ENCODE measurements at regions not wholly inside any gene's neighbourhood (a gene's known extent, or its start where the extent isn't known, plus 50 kb on each side); places are given as distances from the start of the nearest gene placed in this dataset.

DNA sequence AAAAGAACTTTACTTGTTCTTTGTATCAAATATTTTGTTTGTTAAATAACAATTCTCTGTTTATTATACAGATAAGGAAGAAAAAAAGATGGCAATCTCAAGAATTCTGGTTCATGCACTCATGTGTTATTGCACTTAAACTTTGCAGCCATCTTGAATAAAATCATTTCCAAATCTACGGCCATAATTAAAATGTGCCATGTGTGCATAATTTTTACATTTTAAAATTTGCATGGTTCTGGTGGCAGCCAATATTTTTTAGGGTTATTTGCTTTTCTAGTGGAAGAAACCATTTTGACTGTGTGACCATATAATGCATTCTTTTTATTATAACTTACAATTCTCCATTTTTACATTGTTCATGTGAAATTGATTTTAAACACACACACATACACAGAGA is 1518.1 kb upstream of the ZEB2 start:
- DNase-seq (ENCODE audit: low read depth in 3 of 3), result no peak

DNA sequence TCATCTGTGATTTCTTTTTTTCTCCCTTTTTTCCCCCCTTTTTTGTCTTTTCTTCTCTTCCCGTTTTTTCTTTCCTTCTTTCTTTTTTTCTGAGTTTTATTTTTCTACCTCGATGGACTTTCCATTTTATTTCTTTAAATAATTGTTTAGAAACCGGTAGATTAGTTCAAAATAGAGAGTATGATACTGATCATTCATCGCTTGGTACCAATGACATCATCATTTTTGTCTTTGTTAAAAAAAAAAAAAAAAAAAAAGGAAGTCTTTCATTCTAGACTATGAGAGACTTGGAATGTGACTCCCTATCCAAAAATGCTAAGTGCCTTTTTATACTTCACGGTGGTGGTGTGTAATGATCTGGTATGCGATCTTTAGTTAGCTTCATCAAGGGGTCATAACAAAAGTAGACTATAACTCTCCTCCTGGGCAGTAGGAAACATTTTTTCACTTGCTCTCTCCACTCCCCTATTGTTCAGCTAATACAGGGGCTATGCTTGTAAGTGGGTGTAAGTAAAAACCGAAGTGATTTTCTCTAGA is 1517.5 kb upstream of the ZEB2 start:
- DNase-seq (ENCODE audit: low read depth in 3 of 3), result no peak

DNA sequence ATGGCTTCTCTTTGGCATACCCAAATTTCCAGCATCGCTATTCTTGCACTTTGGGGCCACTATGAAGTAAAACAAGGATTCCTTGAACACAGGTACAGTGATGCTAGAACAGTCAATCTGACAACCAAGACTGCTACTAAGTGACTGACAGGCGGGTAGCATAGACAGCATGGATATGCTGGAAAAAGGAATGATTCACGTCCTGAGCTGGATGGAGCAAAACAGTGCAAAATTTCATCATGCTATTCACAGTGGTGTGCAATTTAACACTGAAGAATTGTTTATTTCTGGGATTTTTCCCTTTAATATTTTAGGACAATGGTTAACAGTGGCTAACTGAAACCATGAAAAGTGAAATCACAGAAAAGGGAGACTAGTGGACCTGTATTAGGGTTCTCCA is 1511.2 kb upstream of the ZEB2 start:
- DNase-seq (ENCODE audit: low read depth in 3 of 3), result no peak

DNA sequence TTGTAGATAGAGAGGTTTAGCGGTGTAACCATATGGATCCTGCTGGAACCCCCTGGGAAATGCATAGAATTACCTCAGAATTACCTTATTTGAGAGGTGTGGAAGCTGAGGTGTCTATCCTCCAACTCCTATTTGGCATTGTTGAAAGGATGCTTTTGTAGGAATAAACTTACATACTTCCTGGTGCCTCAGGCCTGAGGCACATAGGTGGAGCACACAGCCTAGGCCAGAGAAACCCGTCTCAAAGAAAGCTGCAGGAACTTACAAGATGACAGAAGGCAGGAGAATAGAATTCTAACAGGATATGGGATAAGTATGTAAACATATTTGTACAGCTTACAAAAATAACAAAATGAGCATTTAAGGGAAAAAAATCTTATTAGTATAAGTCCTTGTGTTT is 1507.2 kb upstream of the ZEB2 start:
- no peak for DNase-seq (ENCODE audit: low read depth in 3 of 3)

DNA sequence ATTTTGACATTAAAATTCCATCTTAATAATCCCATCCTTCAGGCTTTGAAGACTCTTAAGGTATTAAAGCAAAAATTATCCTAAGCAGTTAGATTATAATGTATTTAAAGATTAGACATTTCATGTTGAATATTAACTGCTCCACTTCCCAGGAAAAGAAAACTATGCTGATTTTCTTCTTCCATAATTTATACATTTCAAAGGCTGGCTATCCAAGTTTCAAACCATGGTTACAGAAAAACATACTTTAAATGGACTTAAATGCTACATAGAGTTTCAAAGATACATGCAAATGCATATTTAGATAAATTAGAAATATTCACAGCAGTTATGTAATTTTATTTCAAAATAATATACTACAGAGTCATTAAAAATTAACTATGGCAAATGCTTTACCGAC is 1505.6 kb upstream of the ZEB2 start:
- no peak for DNase-seq (ENCODE audit: low read depth in 3 of 3)

DNA sequence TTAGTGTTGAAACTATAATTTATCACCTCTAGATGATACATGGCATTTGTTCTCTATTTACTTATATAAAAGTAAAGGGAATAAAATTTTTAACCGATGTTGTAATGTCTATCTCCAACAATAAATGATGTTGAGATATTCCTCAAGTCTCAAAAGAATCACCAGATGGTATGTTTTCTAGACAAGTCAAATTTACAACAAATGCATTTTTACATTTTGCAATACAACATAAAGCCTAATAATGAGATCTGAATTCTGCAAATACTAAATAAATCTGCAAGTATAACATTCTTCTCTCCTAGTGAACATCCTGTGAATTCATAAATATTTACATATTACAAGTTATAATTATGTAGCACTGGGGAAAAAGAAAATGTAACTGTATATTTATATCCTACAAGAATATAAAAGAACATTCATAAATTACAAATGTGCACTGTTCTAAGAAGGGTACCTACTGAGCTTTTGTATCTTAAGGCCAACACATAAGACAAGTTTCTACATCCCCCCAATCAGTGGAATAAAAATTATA is 1504.4 kb upstream of the ZEB2 start:
- no peak for DNase-seq (ENCODE audit: low read depth in 3 of 3)

DNA sequence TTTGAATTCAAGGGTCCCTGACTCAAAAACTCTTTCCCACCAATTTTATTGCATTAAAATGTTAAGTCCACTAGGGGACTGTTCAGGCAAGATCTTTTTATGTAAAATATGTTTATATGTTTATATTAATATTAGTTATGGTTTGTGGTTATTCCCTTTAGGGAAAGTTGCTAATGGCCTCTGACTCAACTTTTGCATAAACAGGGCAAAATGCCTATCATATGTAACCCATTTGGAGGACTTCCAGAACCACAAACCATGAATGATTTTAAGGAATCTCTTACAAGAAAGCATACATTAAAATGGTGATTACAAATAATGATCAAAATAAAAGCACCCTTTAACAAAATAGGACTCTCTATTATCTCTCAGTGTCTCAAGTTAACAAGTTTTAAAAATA is 1484.5 kb upstream of the ZEB2 start:
- no peak for DNase-seq (ENCODE audit: low read depth in 3 of 3)

DNA sequence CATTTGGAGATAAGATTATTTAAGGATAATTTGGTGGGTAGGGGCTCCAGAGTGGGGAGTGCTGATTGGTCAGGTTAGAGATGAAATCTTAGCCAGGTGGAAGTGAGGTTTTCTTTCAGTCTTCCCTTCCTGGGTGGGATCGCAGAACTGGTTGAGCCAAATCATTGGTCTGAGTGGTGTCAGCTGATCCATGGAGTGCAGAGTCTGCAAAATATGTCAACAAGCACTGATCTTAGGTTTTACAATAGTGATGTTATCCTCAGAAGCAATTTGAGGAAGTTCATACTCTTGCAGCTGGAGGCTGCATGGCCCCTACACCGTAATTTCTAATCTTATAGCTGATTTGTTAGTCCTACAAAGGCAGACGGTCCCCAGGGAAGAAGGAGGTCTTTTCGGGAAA is 1483.4 kb upstream of the ZEB2 start:
- no peak for DNase-seq (ENCODE audit: low read depth in 3 of 3)

DNA sequence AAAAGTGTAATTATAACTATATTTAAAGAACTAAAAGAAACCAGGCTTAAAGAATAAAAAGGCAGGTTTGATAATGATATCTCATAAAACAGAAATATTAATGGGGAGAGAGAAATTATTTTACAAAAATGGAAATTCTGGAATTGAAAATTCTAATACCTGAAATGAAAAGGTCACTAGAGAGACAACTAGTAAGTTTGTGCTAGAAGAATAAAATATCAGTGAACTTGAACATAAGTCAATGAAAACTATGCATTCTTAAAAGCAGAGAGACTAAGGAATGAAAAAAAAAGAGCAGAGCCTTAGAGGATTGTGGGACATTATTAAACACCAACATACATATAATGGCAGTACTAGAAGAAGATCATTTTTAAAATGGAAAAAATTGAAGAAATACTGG is 1475.0 kb upstream of the ZEB2 start:
- DNase-seq (ENCODE audit: low read depth in 3 of 3), result no peak

DNA sequence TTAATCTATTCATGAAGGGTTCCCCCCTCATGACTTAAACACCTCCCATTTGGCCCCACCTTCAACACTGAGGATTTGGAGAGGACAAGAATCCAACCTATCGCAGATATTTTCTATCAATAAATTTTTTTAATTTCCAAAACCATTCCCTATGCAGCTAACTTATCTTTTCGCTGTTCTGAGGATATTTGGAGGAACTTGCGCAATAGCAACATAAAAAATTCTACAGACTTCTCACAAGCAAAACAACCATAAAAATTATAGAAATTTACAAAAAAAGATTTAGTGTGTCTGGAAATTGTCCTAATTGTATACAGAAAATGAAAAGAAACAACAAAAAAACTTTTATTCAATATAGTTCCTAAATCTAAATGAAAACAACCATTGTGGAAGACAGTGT is 1472.7 kb upstream of the ZEB2 start:
- no peak for DNase-seq (ENCODE audit: low read depth in 3 of 3)

DNA sequence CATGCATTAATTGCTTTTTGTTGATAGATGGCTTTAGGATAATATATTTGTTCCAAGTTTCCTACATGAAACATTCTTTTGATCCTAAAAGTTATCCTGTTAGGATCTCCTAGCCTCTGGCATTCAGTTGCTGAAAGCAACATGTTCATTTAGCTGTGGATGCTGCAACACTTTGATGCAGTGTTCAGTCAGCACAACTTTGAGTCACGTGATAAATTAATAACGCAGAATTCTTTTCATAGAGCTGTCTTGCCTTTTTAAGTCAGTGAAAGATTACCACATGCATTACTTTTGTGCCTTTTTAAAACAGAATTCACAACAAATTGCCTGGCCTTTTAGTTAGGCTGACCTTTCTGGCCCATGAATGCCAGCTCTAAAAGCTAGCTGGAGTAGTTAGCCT is 1467.9 kb upstream of the ZEB2 start:
- no peak for DNase-seq (ENCODE audit: low read depth in 3 of 3)

DNA sequence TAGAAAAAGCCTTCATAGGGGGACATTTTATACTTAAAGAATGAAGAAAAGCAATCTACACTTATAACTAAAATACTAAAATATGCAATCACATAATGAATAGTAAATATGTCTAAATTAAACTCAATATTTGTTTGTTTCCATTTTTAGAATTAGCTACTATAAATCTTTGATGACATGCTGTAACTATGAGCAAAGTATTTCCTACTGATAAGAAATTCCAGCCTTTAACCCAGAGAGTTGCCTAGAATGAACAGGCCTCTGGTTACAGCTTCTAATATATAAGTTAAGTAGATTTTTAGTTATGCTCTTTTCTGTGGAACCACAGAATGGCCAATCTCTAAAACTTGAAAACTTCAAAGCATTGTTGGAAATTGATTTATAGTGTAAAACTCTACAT is 1465.6 kb upstream of the ZEB2 start:
- no peak for DNase-seq (ENCODE audit: low read depth in 3 of 3)

DNA sequence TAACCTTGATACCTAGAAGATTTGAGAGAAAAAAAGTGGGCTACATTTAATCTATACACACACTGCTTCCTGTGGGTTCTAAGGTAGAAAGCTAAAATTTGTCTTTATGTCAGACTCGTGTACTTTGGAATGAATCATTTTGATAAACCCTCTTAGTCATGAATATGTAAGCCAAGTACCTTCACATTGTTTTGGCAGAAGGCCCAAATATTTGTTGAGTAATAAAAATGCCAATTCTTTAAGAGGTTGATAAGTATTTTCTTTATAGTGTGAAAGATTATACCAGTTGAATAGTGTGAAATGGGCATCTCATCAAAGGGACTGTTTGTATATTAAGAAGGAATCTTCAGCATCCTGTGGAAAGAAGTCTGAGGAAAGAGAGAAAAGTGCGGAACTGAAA is 1464.7 kb upstream of the ZEB2 start:
- DNase-seq (ENCODE audit: low read depth in 3 of 3), result no peak

DNA sequence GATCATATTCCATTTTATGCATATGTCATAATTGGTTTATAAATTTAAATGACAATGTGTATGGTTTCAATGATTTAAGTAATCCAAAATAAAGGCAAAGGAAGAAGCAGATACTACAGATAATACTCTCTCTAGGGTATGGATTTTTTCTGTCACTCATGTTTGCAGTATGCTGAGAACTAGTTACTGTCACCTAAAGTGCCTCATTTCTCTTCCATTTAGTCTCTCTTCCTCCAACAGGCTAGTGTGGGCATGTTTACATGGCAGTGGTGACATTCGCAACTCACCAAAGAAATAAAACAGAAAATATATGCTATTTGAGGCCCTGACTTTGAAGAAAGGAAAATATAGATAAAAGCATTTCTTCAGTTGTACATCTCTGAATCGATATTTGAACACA is 1460.4 kb upstream of the ZEB2 start:
- no peak for DNase-seq (ENCODE audit: low read depth in 3 of 3)

DNA sequence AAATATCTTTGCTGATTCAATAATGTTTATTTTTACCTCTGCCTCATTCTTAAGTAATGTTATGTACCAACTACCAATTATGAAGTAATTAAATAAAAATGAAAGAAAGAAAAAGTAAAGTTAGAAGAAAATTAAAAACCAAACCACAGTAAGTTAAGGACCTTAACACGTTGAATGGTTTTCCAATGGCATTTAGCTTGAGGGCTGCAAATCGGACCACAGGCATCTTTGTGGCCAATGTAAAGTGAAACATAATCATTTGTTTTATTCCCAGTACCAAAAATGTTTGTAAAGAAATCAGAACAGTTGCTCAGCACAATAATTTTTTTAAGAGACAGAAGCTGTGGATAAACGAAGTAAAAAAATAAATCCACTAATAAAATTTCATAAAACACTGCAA is 1455.5 kb upstream of the ZEB2 start:
- DNase-seq (ENCODE audit: low read depth in 3 of 3), result no peak

DNA sequence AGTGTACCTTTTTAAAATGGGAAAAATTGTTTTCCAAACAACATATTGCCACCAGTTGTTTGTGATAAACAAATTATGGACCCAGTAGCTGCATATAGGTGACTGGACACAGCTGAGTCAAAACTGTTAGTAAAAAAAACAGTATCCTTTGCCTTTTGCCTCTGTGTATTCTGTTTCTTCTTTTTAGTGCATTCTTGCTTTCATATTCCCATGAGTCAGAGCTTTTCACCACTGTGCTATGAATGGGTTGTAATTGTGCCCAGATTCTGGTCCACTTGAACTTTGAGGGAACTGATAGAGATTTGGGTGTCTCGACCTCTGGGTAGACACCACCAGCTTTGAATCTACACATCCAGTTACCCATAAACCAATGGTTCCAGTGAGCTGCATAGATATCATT is 1441.9 kb upstream of the ZEB2 start:
- no peak for DNase-seq (ENCODE audit: low read depth in 3 of 3)

DNA sequence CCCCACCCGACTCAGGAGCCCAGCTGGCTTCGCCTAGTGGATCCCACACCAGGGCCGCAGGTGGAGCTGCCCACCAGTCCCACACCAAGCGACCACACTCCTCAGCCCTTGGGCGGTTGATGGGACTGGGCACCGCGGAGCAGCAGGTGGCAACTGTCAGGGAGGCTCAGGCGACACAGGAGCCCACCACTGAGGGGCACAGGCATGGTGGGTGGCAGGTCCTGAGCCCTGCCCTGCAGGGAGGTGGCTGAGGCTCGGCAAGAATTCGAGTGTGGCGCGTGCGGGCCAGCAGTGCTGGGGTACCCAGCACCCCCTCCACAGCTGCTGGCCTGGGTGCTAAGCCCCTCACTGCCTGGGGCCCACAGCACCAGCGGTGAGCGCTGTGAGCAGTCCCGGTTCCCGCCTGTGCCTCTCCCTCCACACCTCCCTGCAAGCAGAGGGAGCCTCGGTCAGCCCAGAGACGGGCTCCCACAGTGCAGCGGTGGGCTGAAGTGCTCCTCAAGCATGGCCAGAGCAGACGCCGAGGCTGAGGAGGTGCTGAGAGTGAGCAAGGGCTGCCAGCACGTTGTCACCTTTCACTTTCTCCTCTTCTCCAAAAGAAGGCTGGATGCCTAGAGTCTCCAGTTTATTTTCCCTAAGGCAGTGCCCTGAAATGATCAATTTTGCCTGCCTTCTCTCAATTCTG is 1440.7 kb upstream of the ZEB2 start:
- DNase-seq (ENCODE audit: low read depth in 3 of 3), result no peak

DNA sequence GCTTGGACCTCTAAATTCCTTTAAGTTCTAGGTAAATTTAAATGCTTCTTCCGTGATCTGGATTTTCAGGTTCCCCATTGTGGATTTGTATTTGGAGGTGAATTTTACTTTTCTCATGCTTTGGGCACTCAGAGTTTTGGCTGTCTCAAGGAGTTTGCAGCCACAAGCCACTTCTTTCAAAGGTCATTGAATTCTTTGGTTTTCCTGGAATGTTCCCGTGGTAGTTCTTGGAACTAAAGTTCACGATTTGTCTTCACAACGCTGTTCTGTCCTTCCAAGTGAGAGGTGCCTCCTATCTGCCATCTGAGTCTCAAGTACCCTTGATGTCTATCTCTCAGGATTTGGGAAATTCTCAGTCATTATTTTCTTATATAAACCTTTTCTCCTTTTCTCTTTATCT is 1438.7 kb upstream of the ZEB2 start:
- no peak for DNase-seq (ENCODE audit: low read depth in 3 of 3)

DNA sequence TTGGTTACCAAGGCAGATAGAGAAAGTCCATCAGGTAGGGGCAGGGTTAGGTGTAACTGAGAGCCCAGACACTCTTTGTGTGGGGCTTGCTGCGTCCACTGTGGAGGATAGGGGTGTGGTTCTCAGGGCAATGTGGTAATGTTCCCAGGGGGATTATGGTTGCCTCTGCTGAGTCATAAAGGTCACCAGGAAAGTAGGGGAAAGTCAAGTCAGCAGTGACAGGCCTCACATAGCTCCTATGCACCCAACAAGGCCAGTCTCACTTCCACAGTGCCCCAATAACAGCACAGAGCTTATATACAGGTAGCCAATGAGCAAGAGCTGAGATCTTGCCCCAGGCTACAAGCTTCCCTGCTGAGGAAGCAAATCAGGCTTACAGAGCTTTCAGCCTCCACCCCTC is 1438.0 kb upstream of the ZEB2 start:
- DNase-seq (ENCODE audit: low read depth in 3 of 3), result no peak

DNA sequence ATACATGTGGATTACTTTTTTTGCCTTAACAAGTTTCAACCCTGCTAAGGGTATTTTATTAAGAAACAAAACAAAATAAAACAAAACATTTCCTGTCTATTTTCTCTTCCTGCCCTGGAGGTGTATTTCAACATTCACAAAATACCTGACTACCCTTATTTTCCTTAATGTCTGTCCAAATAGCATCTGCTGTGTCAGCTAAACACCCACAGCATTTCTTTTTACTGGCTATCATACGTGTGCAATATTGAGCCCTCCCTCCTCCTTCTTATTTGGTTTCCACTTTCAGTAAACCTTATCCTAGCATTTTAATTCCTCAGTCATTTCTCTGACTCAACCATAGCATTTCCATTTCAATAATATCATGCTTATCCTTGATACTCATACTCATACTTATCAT is 1420.0 kb upstream of the ZEB2 start:
- DNase-seq (ENCODE audit: low read depth in 3 of 3), result no peak

DNA sequence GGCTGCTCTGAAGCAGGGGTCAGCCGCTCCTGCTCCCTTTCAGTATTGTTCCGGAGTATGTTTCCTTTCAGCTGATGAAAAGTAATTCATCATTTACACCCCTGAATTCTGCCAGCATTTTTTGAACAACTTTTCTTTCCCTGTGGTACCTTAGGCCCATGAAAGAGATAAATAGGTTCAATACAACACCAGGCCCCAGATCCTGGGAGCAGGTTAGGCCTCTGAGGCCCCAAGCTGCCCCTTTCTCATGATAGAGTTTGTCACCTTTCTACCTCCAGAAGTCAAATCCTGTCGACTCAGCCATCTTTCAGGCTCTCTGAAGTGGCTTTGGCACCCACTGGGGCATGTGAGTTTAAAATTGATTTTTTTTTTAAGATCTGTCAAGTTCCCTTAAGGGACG is 1415.1 kb upstream of the ZEB2 start:
- no peak for DNase-seq (ENCODE audit: low read depth in 3 of 3)

DNA sequence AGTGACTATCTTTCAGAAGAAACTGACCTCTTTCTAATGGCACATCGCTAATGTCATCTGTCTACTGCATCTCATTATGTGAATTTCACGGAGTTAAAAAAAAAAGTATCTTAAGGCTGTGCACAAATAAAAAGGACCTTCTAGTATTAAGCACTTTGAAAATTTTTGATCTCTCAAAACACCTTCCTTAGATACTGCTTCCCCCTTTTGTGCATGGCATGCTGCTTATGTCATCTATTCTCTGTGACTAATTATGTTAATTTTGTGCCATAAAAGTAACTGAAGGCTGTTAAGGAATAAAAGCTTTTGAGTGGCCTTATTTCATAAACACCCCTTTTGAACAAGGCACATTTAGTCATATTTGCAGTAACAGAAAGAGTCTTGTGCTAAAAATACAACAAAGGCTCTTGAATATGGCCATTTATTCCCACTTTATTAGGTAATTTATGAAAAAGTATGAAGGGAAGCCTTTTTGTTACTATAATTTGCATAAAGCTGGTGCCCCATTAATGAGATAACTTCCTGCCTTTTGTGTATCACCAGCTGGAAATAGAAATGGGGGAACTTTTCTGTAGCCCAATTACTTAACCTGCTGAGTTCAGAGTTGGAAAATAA is 1412.0 kb upstream of the ZEB2 start:
- DNase-seq (ENCODE audit: low read depth in 3 of 3), result no peak

DNA sequence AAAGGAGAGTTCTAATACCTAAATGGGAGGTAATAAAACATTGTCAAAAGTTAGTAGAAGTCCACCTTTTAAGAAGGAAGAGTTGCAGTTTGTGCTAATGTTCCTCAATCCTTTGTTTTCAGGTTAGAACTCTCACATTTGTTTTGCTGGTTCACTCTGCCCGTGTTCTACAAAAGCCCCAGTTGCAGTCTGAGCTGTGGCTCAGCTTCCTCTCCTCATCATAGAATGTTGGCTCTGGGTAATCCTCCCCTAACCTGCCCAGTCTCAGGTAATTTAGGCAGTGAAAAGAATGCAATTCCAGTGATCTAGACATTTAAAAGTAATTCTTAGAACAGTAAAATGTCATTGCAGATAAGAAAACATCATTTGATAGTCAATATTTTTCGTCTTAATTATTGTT is 1410.4 kb upstream of the ZEB2 start:
- no peak for DNase-seq (ENCODE audit: low read depth in 3 of 3)
